ENCODE measurements at regions not wholly inside any gene's neighbourhood (a gene's known extent, or its start where the extent isn't known, plus 50 kb on each side); places are given as distances from the start of the nearest gene placed in this dataset.

- no peaks in the 10 kb centered on the region for H3K27me3 ChIP-seq
- TF ChIP-seq POLR2AphosphoS5 (IDR thresholded peaks at IDR 0.05; ENCODE audit: insufficient read depth in 1 of 2, low read depth in 1 of 2) (no peak), CTCF (IDR thresholded peaks at IDR 0.05) (no peak), POLR2A (IDR thresholded peaks at IDR 0.05) (no peak)
- no peak overlapping the region for H3K27ac ChIP-seq
- H3K9me3 ChIP-seq, result no peaks in the 10 kb centered on the region
- no peak overlapping the region for H3K4me3 ChIP-seq
- DNase-seq (ENCODE audit: extremely low spot score in 2 of 2), result no peak
- intact Hi-C loops (cut with DNase I), result no loop called here
- H3K4me1 ChIP-seq, result no peaks in the 10 kb centered on the region
- no peaks in the 10 kb centered on the region for H3K36me3 ChIP-seq
These were observed 532.7 kb downstream of the SOX2 start for GRCh38 chr3:182244222-182244971.

GRCh38 chr3:182245059-182245458 lies 533.3 kb downstream of the SOX2 start:
- no peak overlapping the region for H3K27ac ChIP-seq
- intact Hi-C loops (cut with DNase I), result no loop called here
- no peaks in the 10 kb centered on the region for H3K36me3 ChIP-seq

GRCh38 chr3:182246870-182247269 lies 535.1 kb downstream of the SOX2 start:
- no peak overlapping the region for H3K4me3 ChIP-seq
- intact Hi-C loops (cut with DNase I), result no loop called here
- no peaks in the 10 kb centered on the region for H3K27me3 ChIP-seq
- no peaks in the 10 kb centered on the region for H3K36me3 ChIP-seq
- no peaks in the 10 kb centered on the region for H3K4me1 ChIP-seq
- TF ChIP-seq CTCF (IDR thresholded peaks at IDR 0.05), result no peak
- TF ChIP-seq POLR2A (IDR thresholded peaks at IDR 0.05), result no peak
- no peak for TF ChIP-seq POLR2AphosphoS5 (IDR thresholded peaks at IDR 0.05; ENCODE audit: insufficient read depth in 1 of 2, low read depth in 1 of 2)
- no peak for DNase-seq (ENCODE audit: extremely low spot score in 2 of 2)
- no peaks in the 10 kb centered on the region for H3K9me3 ChIP-seq
- H3K27ac ChIP-seq, result no peak overlapping the region

More at GRCh38 chr3:182245059-182245458, 533.3 kb downstream of the SOX2 start:
- Histone ChIP-seq H3K4me1 (no peaks in the 10 kb centered on the region), H3K9me3 (no peaks in the 10 kb centered on the region), H3K27me3 (no peaks in the 10 kb centered on the region), H3K4me3 (no peak overlapping the region)
- TF ChIP-seq POLR2AphosphoS5 (IDR thresholded peaks at IDR 0.05; ENCODE audit: insufficient read depth in 1 of 2, low read depth in 1 of 2) (no peak), POLR2A (IDR thresholded peaks at IDR 0.05) (no peak), CTCF (IDR thresholded peaks at IDR 0.05) (no peak)
- DNase-seq (ENCODE audit: extremely low spot score in 2 of 2), result no peak

- TF ChIP-seq POLR2A (IDR thresholded peaks at IDR 0.05) (no peak), POLR2AphosphoS5 (IDR thresholded peaks at IDR 0.05; ENCODE audit: insufficient read depth in 1 of 2, low read depth in 1 of 2) (no peak), CTCF (IDR thresholded peaks at IDR 0.05) (no peak)
- Histone ChIP-seq H3K4me1 (no peaks in the 10 kb centered on the region), H3K9me3 (no peaks in the 10 kb centered on the region), H3K27ac (no peak overlapping the region), H3K4me3 (no peak overlapping the region), H3K27me3 (no peaks in the 10 kb centered on the region), H3K36me3 (no peaks in the 10 kb centered on the region)
- DNase-seq (ENCODE audit: extremely low spot score in 2 of 2), result no peak
- intact Hi-C loops (cut with DNase I), result no loop called here
These were observed 536.7 kb downstream of the SOX2 start for GRCh38 chr3:182248349-182248880.

GRCh38 chr3:182252802-182253201 lies 540.5 kb upstream of the ATP11B start:
- H3K36me3 ChIP-seq, result no peaks in the 10 kb centered on the region
- no peak overlapping the region for H3K4me3 ChIP-seq
- DNase-seq (ENCODE audit: extremely low spot score in 2 of 2), result no peak
- TF ChIP-seq CTCF (IDR thresholded peaks at IDR 0.05) (no peak), POLR2AphosphoS5 (IDR thresholded peaks at IDR 0.05; ENCODE audit: insufficient read depth in 1 of 2, low read depth in 1 of 2) (no peak), POLR2A (IDR thresholded peaks at IDR 0.05) (no peak)
- intact Hi-C loops (cut with DNase I), result loop anchor here (10.0 kb wide), 1 partner anchor 538 kb away; the partner anchor contains the start of gene SOX2
- H3K27ac ChIP-seq, result no peak overlapping the region
- no peaks in the 10 kb centered on the region for H3K27me3 ChIP-seq
- no peaks in the 10 kb centered on the region for H3K4me1 ChIP-seq
- H3K9me3 ChIP-seq, result no peaks in the 10 kb centered on the region

All from vagina (tissue), 2 donors.